A549 (cell line): ENCODE measurements at regions not wholly inside any gene's neighbourhood (a gene's known extent, or its start where the extent isn't known, plus 50 kb on each side); places are given as distances from the start of the nearest gene placed in this dataset.

Source experiments
- ATAC-seq, 2 experiments: fragments of 200-7000 bp in 1 of 2; fragments of >200 bp in 1 of 2; cut with Nextera tagmentation in 1 of 2; cut with Tn5 transposase in 1 of 2; 3 replicates each; pipeline versions ENCODE4 v1.8.0 to v1.9.1; 2018 to 2020; ENCODE audit warnings: mild to moderate bottlenecking in 1 of 2, moderate library complexity in 1 of 2
- CTCF ChIA-PET: fragments of 300-600 bp; sonication (Branson Sonifier 250); formaldehyde crosslinking; extraction: SDS; loops from one replicate; lab custom pipeline; 2021; ENCODE audit warnings: antibody characterized with exemption, inconsistent platforms; lab: Yijun Ruan, JAX
- POLR2A ChIA-PET: fragments of 350-600 bp; formaldehyde crosslinking; extraction: SDS; loops from one replicate; lab custom pipeline; 2021; ENCODE audit warnings: antibody characterized with exemption, inconsistent platforms; lab: Yijun Ruan, JAX
- DNase-seq, 2 experiments: peaks; one replicate each; pipeline versions ENCODE4 v3.0.0 to v3.0.0-alpha.2; 2011 to 2016; ENCODE audit warnings: low read depth in 1 of 2, low spot score in 1 of 2
- FAIRE-seq: peaks from 2 replicates; lab custom pipeline; 2011; peaks lifted over from hg19 to GRCh38; lab: Jason Lieb, UNC
- H3K27ac ChIP-seq, 2 experiments: fragments of >200 bp; sonication (Bioruptor Twin); formaldehyde crosslinking; 3 replicates each; pipeline ENCODE4 v1.5.1; 2016 to 2017
- H3K4me1 ChIP-seq: fragments of >200 bp; sonication (Bioruptor Twin); formaldehyde crosslinking; 3 replicates; pipeline ENCODE4 v1.6.1; 2016
- H3K4me2 ChIP-seq: fragments of >200 bp; sonication (Bioruptor Twin); formaldehyde crosslinking; 3 replicates; pipeline ENCODE4 v1.6.1; 2016
- H3K4me3 ChIP-seq: fragments of >200 bp; sonication (Bioruptor Twin); formaldehyde crosslinking; 3 replicates; pipeline ENCODE4 v1.5.1; 2016
- H3K9me3 ChIP-seq: fragments of >200 bp; sonication (Bioruptor Twin); formaldehyde crosslinking; 3 replicates; pipeline ENCODE4 v1.6.1; 2016
- ATOH8 ChIP-seq: fragments of 250-450 bp; sonication (Bioruptor Pico); IDR thresholded peaks from 2 replicates; pipeline ENCODE4 v1.5.0; 2020; ENCODE audit warnings: low read depth, mild to moderate bottlenecking, moderate library complexity
- BCL3 ChIP-seq: fragments of >200 bp; sonication (Bioruptor Twin); formaldehyde crosslinking; IDR thresholded peaks from 3 replicates; pipeline ENCODE4 v1.6.1; 2016
- CHD4 ChIP-seq: fragments of 200-600 bp; sonication (generic); IDR thresholded peaks from 2 replicates; pipeline ENCODE4 v1.6.1; 2016; ENCODE audit warnings: antibody characterized with exemption, mild to moderate bottlenecking, borderline replicate concordance
- PBX3 ChIP-seq: IDR thresholded peaks from 2 replicates; pipeline ENCODE4 v1.6.1; 2012
- PHF8 ChIP-seq: fragments of 200-600 bp; sonication (generic); IDR thresholded peaks from 2 replicates; pipeline ENCODE4 v1.6.1; 2016; ENCODE audit warnings: low read depth, mild to moderate bottlenecking, antibody characterized with exemption, moderate library complexity, borderline replicate concordance
- POLR2A ChIP-seq: IDR thresholded peaks from 2 replicates; pipeline ENCODE4 v1.6.1; 2012; ENCODE audit warnings: mild to moderate bottlenecking, low read length
- POLR2AphosphoS2 ChIP-seq: conservative IDR thresholded peaks from 2 replicates; pipeline ENCODE4 v1.6.1; 2012; ENCODE audit warnings: low read length, improper control_type of control experiment, inconsistent platforms
- REST ChIP-seq: fragments of 200-600 bp; sonication (generic); IDR thresholded peaks from 2 replicates; pipeline ENCODE4 v1.6.1; 2016; ENCODE audit warnings: antibody characterized with exemption, mild to moderate bottlenecking, moderate library complexity
- RFX5 ChIP-seq: fragments of 450-650 bp; IDR thresholded peaks from 2 replicates; pipeline ENCODE4 v1.7.1; 2014; ENCODE audit warnings: antibody characterized with exemption, mild to moderate bottlenecking, moderate library complexity
- RNF2 ChIP-seq: fragments of 200-600 bp; sonication (generic); IDR thresholded peaks from 2 replicates; pipeline ENCODE4 v1.6.1; 2016; ENCODE audit warnings: low read depth, mild to moderate bottlenecking, antibody characterized with exemption, moderate library complexity, borderline replicate concordance
- SREBF2 ChIP-seq: fragments of 450-650 bp; IDR thresholded peaks from 2 replicates; pipeline ENCODE4 v1.6.1; 2014; ENCODE audit warnings: mild to moderate bottlenecking, moderate library complexity
- ZNF302 ChIP-seq: fragments of 250-450 bp; sonication (Bioruptor Pico); IDR thresholded peaks from 2 replicates; pipeline ENCODE4 v1.9.0; 2021; ENCODE audit warnings: inconsistent platforms, mild to moderate bottlenecking, moderate library complexity
- ZSCAN20 ChIP-seq: fragments of 250-450 bp; sonication (Bioruptor Pico); IDR thresholded peaks from 2 replicates; pipeline ENCODE4 v1.8.0; 2022; ENCODE audit warnings: mild to moderate bottlenecking, moderate library complexity
- WGBS: methylation state at CpG from one replicate; pipeline ENCODE4 v1.1.6; 2017; ENCODE audit errors: missing lambda C conversion rate; 5-methylcytosine and 5-hydroxymethylcytosine counted together
- TF ChIP-seq, protein P1 (sequence below): IDR thresholded peaks from 2 replicates; pipeline ENCODE4 v1.6.1; 2012
- TF ChIP-seq, protein P2 (sequence below): fragments of 250-450 bp; sonication (Bioruptor Pico); IDR thresholded peaks from 2 replicates; pipeline ENCODE4 v1.5.0; 2021; ENCODE audit warnings: mild to moderate bottlenecking, moderate library complexity, borderline replicate concordance

DNA sequence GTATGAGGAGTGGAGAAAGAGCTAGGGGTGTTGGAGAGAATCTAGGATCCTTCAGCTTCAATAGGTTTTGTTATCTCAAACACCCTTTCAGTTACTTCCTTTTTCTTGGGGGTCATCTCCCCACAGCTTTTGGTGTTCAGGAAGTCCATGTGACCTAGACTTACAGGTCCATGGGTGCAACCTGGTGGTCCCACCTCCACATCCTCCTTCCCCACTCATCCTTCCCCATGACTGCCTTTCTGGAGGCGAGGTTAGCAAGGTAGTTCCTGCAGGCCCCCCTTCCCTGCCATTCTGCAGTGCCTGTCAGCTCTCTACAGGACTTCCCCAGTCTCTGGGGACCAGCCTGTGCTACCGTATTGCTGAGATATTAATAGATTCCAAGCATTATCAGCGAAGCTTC lies 107.6 kb downstream of the TMEM17 start (continued):
- TF ChIP-seq REST: no peak
- no peak for TF ChIP-seq ZSCAN20
- TF ChIP-seq PBX3: no peak
- TF ChIP-seq, all 56 proteins: peak for 0

- ChIA-PET POLR2A (interaction anchor here (0.7 kb wide), 1 partner anchor 247 kb away, joined by 5 read pairs; no protein-coding TSS in a partner anchor), CTCF (interaction anchor here (0.7 to 1.2 kb wide), 2 partner anchors 15 to 1189 kb away, joined by 4 read pairs; no protein-coding TSS in a partner anchor)
- no peak for ATAC-seq
- Histone ChIP-seq H3K4me1 (no peaks in the 10 kb centered on the region), H3K27ac (no peak overlapping the region), H3K9me3 (no peaks in the 10 kb centered on the region), H3K4me3 (no peak overlapping the region), H3K4me2 (no peak overlapping the region)
- no peak for DNase-seq
- peak; percentile 23 for FAIRE-seq
- 21% methylated on average over 2 of the region's 2 CpGs for WGBS
- TF ChIP-seq RNF2: no peak
- TF ChIP-seq BCL3: no peak
- TF ChIP-seq CHD4: no peak
- TF ChIP-seq PHF8: no peak
- TF ChIP-seq, protein P1, sequence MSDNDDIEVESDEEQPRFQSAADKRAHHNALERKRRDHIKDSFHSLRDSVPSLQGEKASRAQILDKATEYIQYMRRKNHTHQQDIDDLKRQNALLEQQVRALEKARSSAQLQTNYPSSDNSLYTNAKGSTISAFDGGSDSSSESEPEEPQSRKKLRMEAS: no peak
- TF ChIP-seq, protein P2, sequence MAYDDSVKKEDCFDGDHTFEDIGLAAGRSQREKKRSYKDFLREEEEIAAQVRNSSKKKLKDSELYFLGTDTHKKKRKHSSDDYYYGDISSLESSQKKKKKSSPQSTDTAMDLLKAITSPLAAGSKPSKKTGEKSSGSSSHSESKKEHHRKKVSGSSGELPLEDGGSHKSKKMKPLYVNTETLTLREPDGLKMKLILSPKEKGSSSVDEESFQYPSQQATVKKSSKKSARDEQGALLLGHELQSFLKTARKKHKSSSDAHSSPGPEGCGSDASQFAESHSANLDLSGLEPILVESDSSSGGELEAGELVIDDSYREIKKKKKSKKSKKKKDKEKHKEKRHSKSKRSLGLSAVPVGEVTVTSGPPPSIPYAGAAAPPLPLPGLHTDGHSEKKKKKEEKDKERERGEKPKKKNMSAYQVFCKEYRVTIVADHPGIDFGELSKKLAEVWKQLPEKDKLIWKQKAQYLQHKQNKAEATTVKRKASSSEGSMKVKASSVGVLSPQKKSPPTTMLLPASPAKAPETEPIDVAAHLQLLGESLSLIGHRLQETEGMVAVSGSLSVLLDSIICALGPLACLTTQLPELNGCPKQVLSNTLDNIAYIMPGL (CRISPR knock-in tag): no peak
- TF ChIP-seq RFX5: no peak
- TF ChIP-seq ZNF302 (CRISPR knock-in tag): no peak
- TF ChIP-seq ATOH8 (CRISPR knock-in tag): no peak
Observed at GRCh38 chr2:62396880-62397279, 109.1 kb downstream of the TMEM17 start.

DNA sequence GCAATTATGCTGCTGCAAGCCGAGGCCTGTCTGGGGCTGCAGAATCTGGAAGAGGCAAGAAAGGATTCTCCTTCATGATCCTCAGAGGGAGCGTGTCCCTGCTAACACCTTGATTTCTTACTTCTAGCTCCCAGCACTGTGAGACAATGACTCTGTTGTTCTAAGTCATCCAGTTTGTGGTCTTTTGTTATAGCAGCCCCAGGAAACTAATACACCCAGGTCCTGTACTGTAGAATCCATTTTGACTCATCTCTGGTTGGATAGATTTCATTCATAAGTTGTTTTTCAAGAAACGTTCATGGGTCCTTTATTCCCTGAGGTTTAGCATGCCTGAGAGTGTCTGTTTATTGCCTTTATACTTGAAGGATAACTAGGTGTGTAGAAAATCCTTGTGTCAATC lies 112.7 kb downstream of the TMEM17 start:
- no peak for FAIRE-seq
- TF ChIP-seq RNF2 (no peak), POLR2AphosphoS2 (no peak), POLR2A (no peak), PHF8 (no peak), SREBF2 (no peak)
- no peak overlapping the region for H3K4me3 ChIP-seq
- ChIA-PET CTCF (interaction anchor here (0.7 kb wide), 1 partner anchor 84 kb away, joined by 3 read pairs; no protein-coding TSS in a partner anchor), POLR2A (no interaction called here)
- DNase-seq: no peak
- ATAC-seq: no peak
- no peaks in the 10 kb centered on the region for H3K9me3 ChIP-seq
- H3K4me1 ChIP-seq: no peaks in the 10 kb centered on the region
- WGBS: 48% methylated on average over 3 of the region's 3 CpGs
- no peak overlapping the region for H3K27ac ChIP-seq
- no peak overlapping the region for H3K4me2 ChIP-seq
